Spleen (tissue), 7 donors: ENCODE measurements at regions not wholly inside any gene's neighbourhood (a gene's known extent, or its start where the extent isn't known, plus 50 kb on each side); places are given as distances from the start of the nearest gene placed in this dataset.

Experiments used
- POLR2A ChIP-seq, 3 donors: fragments of 450-650 bp; IDR thresholded peaks; one replicate each; pipeline ENCODE4 v1.5.1; 2017; ENCODE audit warnings: antibody characterized with exemption in 3 of 3, mild to moderate bottlenecking in 1 of 3
- TF ChIP-seq, protein P1 (sequence below), 11 experiments: fragments of 200-600 bp in 7 of 11; fragments of 450-650 bp in 4 of 11; sonication (generic) in 4 of 11; IDR thresholded peaks in 8 of 11; conservative IDR thresholded peaks in 3 of 11; 1 replicate in 7 of 11; 2 replicates in 4 of 11; pipeline versions ENCODE4 v1.4.0 to v1.8.0; 2016 to 2021; ENCODE audit warnings: antibody characterized with exemption in 11 of 11, inconsistent platforms in 4 of 11, mild to moderate bottlenecking in 1 of 11
- donor health status: DM: no; HTN: no; CAD: no; lungs with moderate emphysema.
- donor health status: DM: no; HTN: no; CAD: no.
- donor health status: DM: no; HTN: no; CAD: no.

DNA sequence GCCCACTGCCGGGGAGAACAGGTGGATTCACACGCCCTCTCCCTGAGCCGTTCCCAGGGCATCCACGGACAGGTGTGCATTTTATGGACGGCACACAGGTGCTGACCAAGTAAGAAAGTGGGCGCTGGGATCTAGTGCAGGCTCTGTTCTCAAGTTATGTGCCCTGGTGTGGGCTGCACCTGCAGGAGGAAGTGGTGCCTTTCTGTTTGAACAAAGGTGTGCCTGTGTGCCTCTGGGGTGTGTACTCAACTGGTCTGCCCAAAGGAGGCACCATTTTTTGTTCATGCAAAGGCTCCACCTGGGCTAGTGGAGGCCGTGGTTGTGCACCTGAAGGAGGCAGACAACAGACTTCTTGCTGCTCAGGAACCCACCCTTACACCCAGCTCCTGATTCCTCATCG is 88.2 kb upstream of the HK2 start:
- TF ChIP-seq, protein P1, sequence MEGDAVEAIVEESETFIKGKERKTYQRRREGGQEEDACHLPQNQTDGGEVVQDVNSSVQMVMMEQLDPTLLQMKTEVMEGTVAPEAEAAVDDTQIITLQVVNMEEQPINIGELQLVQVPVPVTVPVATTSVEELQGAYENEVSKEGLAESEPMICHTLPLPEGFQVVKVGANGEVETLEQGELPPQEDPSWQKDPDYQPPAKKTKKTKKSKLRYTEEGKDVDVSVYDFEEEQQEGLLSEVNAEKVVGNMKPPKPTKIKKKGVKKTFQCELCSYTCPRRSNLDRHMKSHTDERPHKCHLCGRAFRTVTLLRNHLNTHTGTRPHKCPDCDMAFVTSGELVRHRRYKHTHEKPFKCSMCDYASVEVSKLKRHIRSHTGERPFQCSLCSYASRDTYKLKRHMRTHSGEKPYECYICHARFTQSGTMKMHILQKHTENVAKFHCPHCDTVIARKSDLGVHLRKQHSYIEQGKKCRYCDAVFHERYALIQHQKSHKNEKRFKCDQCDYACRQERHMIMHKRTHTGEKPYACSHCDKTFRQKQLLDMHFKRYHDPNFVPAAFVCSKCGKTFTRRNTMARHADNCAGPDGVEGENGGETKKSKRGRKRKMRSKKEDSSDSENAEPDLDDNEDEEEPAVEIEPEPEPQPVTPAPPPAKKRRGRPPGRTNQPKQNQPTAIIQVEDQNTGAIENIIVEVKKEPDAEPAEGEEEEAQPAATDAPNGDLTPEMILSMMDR (IDR thresholded peaks at IDR 0.05 in 8 of 11, conservative IDR thresholded peaks at IDR 0.05 in 3 of 11) = no peak
- no peak for TF ChIP-seq POLR2A (IDR thresholded peaks at IDR 0.05)
